ENCODE measurements at regions not wholly inside any gene's neighbourhood (a gene's known extent, or its start where the extent isn't known, plus 50 kb on each side); places are given as distances from the start of the nearest gene placed in this dataset.

DNA sequence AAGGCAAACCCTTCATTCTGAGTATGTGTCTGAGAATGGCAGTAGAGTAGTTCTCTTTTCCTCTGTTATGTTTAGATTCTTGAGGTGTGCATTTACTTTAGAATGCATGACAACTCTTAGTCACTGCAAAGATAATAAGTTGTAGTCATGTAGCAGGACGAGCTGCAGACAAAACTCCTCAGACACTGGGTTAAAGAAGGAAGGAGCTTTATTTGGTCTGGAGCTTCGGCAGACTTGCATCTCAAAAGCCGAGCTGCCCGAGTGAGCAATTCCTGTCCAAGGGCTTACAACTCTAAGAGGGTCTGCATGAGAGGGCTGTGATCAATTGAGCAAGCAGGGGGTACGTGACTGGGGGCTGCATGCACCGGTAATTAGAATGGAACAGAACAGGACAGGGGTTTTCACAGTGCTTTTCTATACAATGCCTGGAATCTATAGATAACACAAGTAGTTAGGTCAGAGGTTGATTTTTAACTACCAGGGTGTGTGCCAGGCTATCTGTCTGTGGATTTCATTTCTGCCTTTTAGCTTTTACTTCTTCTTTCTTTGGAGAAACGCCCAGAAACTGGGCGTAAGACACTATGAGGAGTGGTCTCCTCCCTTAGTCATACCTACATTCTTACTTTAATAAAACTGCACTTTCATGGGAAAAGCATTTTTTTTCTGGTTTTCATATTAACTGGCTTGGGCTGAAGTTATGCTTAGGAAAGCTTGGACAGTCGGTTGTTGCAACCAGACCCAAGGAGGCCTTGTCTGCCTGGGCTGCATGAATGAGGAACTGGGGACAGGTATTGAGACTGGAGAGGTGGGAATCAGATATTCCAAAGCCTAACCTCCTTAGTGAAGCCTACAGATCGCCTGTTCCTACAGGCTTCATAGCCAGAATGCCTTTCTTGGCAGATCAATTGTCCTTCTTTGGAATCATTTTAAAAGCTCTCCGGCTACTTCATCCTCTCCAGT, 115.1 kb downstream of the RHOU start:
- DNase-seq, result no peak

DNA sequence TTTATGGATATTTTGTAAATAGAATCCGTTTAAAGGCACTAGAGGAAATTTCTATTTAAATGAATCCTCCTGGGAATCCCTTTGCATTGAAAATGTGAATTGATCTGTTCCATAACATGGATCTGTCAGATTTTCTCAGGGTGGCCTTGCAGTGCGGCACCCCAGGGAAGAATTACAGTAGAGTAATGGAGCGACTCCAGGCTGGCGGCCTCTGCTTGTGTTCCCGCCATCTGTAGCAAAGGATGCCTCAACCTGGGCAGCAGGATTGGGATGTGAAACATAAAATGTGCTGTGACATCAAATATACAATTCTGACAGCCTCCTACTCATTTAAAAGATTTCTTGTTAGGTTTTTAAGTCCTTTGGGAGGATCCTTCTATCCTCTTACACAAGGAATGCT, 115.9 kb downstream of the RHOU start:
- no peak for DNase-seq

DNA sequence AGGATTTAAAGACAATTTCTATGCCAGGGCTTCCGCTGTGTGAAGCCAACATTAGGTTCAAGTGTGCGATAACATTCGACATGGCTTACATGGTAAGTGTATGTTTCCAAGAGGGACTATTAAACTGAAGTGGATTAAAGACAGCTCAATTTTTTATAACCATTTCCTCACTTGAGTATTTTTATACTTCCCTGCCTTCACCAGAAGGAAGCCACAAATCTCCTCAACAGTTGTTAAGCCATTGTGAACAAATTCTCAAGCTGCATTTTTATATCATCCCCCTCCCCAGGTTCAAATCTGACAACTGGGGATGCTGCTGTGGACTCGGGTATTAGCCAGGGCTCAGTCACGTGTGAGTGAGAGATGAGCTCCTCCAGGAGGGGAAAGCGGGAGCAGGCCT, 116.3 kb downstream of the RHOU start:
- peak; percentile 20 for DNase-seq

GRCh38 chr1:228852024-228852423, 116.7 kb downstream of the RHOU start:
- DNase-seq, result no peak

DNA sequence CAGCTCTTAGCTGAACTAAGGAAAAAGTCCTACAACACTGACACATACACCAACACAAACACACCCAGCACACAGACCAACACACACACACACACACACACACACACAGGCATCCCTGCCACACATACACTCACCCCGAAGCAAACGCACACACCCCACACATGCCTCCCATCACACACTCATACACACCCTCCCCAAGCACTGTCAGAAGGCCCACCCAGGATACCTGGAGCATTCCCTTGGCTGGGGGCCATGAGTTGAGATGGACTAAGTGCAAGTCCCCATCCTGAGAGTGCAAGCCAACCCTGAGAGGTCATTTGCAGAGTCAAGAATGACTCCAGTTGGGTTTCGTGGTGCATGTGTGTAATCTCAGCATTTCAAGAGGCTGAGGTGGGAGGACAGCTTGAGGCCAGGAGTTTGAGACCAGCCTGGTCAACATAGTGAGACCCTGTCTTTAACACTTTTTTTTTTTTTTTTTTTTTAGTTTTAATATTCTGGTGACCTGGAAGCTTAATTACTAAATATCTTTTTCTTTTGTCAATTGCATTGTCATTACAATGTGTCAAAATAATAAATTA, 117.3 kb downstream of the RHOU start:
- no peak for DNase-seq

GRCh38 chr1:228853191-228853590, 117.9 kb downstream of the RHOU start:
- DNase-seq, result no peak

GRCh38 chr1:228853637-228854036, 118.4 kb downstream of the RHOU start:
- DNase-seq, result no peak

DNA sequence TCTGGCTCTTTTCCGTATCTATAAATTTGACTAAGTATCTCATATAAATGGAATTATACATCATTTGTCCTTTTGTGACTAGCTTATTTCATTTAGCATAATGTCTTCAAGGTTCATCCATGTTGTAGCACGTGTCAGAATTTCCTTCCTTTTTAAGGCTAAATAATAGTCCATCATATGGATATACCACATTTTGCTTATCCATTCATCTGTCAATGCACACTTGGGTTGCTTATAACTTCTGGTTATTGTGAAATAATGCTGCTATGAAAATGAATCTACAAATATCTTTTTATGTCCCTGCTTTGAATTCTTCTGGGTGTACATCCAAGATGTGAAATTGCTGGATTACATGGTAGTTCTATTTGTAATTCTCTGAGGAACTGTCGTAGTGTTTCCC, 119.6 kb downstream of the RHOU start:
- no peak for DNase-seq

DNA sequence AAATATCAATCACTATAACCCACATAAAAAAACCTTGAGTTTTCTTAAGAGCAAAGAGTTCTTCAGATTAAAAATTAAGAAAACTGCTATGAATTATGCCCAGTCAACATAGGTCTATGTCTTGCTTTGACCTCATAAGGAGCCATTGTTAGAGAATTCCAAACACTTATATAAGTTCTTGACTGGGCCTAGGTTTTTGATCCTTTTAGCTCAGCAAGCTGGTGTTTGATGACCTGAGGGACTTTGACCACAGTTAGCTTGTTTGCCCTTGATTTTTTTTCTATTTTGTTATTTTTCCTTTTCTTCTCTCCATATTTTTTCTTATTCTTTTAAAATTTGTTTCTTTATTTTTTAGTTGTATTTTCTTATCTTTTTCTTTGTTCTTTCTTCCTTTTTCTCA, 122.3 kb downstream of the RHOU start:
- no peak for DNase-seq

GRCh38 chr1:228860911-228861831, 125.9 kb downstream of the RHOU start:
- peak; percentile 91 for DNase-seq

DNA sequence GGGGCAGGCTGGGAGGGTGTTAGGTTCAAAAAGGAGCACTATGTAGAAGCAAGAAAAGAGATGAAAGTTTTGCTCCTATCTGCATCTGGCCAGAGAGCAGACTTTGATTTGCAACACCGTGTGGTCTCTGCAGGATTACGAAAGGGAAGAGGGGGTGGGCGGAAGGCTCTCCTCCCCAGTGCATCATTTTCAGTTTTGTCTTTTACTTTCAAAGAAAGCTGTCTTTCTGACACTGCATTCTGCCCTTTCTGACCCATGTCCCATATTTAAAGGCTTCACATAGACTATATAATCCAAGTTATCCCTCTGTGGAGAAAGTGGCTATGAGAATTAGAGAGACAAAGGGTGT, 126.5 kb downstream of the RHOU start:
- no peak for DNase-seq

DNA sequence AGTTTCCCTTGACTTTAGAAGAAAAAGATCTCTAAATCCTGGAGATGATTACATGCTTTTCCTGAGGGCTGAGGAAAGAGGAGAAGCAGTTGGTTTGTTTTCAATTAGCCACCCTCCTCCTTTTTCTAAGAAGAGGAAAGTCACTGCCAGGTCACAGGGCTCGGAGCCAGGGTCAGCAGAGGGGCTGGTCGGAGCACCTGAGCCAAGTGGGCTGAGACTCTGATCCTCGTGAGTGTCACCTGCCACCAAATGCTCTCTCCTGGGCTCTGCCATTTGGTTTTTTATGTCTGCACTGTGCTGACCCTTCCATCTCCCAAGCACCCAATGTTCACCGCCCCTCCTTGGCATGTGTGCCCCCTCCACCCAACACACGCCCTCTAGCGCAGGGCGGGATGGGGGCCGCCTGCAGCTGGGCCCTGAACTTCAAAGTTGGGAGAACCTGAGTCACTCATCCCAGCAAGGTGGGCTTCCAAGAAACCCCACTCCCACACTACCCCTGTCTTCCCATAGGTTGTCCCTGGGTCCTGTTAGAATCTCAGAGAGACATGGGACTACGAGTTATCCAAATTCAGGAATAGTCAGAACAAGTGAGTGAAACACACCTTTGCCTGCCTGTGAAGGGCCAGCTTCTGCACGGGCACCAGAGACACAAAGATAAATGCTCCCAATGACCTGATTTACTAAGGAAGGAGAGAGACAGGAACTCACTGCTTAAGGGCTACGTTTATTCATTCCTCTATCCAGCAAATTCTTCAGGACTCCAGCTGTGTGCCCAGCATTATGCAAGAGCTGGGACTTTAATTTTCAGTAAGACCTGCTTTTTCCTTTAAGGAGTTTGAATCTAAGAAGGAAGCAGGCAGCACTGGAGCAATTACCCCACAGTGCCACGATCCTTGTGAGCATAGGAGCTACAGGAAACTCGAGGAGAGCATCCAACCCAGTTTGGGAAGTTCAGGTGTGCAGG, 127.5 kb downstream of the RHOU start:
- DNase-seq, result no peak

DNA sequence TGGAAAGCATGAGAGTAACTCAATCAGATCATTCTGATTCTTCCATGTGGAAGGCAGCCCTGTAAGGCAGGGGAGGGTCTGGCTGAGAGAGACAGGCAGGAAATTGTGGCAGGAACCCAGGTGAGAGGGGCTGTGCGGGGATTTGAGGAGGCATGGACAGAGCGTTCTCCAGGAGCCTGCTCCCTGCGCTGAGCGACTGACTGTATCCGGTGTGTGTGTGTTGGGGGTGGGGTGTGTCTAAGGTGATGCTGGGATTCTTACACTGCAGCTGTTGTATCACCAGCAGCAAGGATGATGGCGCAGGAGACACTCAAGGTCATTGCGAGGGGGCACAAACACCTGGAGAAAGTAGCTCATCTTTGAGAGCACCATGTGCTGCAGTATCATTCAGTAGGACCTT, 128.5 kb downstream of the RHOU start:
- DNase-seq, result no peak

DNA sequence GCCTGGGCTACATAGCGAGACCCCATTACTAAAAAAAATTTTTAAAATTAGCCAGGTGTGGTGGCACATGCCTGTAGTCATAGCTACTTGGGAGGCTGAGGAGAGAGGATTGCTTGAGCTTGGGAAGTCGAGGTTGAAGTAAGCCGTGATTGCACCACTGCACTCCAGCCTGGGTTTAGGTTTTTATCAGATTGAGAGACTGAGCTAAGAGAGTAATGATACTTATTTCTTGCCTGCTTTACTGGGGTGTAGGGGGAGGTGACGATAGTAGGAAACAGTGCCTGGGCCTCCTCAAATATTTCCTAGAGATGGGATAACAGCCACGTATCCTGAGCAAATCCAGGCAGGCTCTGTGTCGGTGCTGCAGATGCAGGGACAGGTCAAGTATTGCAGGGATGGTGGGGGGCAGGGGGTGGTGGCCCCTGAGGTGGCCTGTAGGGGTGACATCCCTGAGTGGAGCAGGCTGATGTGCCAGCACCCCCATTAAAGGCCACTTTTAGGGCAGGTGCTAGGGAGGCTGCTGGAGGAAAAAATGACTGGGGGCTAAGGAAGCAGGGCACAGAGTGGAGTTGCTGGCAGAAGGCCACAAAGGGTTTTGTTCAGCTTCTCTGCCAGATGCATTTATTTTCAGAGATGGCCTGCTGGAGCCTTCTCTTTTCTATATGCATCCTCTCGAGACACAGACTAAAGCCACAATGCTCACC, 130.5 kb downstream of the RHOU start:
- DNase-seq, result no peak

DNA sequence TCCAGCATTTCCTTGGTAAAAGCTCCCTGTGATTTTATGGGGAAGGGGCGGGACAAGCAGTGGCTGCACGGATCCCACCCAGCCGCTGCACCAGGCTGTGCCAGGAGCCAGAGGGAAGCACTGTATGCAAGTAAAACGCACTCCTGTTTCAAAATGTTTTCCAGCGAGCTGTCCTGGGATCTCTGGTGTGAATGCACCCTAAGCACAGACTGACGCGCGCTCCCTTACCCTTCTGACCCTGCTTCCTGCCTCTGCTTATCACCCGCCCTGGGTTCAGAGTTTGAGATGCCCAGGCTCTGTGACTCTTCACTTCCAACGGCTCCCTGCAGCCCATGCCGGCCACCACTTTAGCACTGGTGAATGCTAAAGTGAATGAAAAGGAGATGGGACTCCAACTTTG, 131.2 kb downstream of the RHOU start:
- no peak for DNase-seq

GRCh38 chr1:228867108-228867950, 132.1 kb downstream of the RHOU start:
- peak; percentile 52 for DNase-seq

GRCh38 chr1:228867951-228868730, 132.9 kb downstream of the RHOU start:
- peak; percentile 98 for DNase-seq

DNA sequence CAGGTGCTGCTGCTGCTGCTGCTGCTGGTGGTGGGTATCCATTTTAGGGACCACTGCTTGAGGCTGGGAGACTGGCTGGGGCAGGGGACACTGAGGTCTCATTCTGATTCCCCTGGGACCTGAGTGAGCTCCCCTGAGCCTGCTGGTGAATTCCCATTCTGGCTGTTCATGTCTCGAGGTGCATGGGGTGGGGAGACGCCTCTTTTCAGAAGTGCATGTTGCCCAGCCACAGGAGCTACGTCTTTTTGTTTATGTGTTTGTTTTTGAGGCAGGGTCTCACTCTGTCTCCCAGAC, 133.4 kb downstream of the RHOU start:
- no peak for DNase-seq

DNA sequence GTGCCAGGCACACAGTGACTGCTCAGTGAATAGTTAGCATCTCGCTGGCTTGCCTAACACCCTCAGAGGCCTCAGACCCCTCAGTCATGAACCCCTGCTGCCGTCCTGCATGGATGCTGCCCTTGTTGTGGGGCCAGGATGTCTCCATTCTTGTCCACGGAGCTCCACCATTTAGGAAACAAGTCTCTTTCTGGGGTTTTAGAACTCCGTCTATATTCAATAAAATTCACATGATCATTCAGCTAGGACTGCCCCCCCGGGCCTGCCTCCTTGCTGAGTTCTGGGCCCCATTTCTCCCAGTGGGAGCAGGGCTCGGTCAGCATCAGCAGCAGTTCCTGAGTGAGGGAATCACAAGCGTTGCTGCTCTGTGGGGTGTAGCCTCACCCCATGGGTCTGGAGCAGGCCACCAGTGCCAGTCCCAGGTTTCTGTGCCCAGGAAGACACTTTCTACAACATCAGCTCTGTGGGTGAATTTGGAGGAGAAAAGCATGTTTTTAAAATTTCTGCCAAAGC, 134.1 kb downstream of the RHOU start:
- no peak for DNase-seq

Measured in DMS153 (cell line).